Epithelial cell of proximal tubule (primary cell): ENCODE measurements at regions not wholly inside any gene's neighbourhood (a gene's known extent, or its start where the extent isn't known, plus 50 kb on each side); places are given as distances from the start of the nearest gene placed in this dataset.

ENCODE experiments used
- DNase-seq: peaks from one replicate; pipeline ENCODE4 v3.0.0-alpha.2; 2011; ENCODE audit warnings: low read depth
- H3K4me3 ChIP-seq: 2 replicates; pipeline ENCODE4 v1.5.1; 2011; ENCODE audit warnings: low read depth, mild to moderate bottlenecking, low read length
- CTCF ChIP-seq: conservative IDR thresholded peaks from 2 replicates; pipeline ENCODE4 v1.5.1; 2012; ENCODE audit warnings: low read depth, mild to moderate bottlenecking, low read length

- DNase-seq = no peak
- TF ChIP-seq CTCF = peak; percentile 76
- no peak overlapping the region for H3K4me3 ChIP-seq
These were observed 589.2 kb upstream of the NR3C2 start for GRCh38 chr4:149031399-149031798.

GRCh38 chr4:149029056-149029651 lies 586.9 kb upstream of the NR3C2 start:
- no peak for TF ChIP-seq CTCF

GRCh38 chr4:149026696-149027095 lies 584.5 kb upstream of the NR3C2 start:
- DNase-seq = no peak

More at GRCh38 chr4:149029056-149029651, 586.9 kb upstream of the NR3C2 start:
- H3K4me3 ChIP-seq = no peak overlapping the region
- no peak for DNase-seq

GRCh38 chr4:149017002-149017734 lies 575.0 kb upstream of the NR3C2 start:
- no peak overlapping the region for H3K4me3 ChIP-seq
- no peak for DNase-seq
- no peak for TF ChIP-seq CTCF

More at GRCh38 chr4:149026696-149027095, 584.5 kb upstream of the NR3C2 start:
- no peak overlapping the region for H3K4me3 ChIP-seq
- TF ChIP-seq CTCF = no peak

- H3K4me3 ChIP-seq = no peak overlapping the region
- no peak for TF ChIP-seq CTCF
- no peak for DNase-seq
These were observed 567.0 kb upstream of the NR3C2 start for GRCh38 chr4:149009223-149009622.

- TF ChIP-seq CTCF = no peak
- no peak for DNase-seq
These were observed 566.3 kb upstream of the NR3C2 start for GRCh38 chr4:149008415-149009025.

GRCh38 chr4:149005191-149005590 lies 563.0 kb upstream of the NR3C2 start:
- no peak for TF ChIP-seq CTCF
- no peak for DNase-seq
- H3K4me3 ChIP-seq = no peak overlapping the region

More at GRCh38 chr4:149008415-149009025, 566.3 kb upstream of the NR3C2 start:
- no peak overlapping the region for H3K4me3 ChIP-seq
